ENCODE measurements at regions not wholly inside any gene's neighbourhood (a gene's known extent, or its start where the extent isn't known, plus 50 kb on each side); places are given as distances from the start of the nearest gene placed in this dataset.

DNA sequence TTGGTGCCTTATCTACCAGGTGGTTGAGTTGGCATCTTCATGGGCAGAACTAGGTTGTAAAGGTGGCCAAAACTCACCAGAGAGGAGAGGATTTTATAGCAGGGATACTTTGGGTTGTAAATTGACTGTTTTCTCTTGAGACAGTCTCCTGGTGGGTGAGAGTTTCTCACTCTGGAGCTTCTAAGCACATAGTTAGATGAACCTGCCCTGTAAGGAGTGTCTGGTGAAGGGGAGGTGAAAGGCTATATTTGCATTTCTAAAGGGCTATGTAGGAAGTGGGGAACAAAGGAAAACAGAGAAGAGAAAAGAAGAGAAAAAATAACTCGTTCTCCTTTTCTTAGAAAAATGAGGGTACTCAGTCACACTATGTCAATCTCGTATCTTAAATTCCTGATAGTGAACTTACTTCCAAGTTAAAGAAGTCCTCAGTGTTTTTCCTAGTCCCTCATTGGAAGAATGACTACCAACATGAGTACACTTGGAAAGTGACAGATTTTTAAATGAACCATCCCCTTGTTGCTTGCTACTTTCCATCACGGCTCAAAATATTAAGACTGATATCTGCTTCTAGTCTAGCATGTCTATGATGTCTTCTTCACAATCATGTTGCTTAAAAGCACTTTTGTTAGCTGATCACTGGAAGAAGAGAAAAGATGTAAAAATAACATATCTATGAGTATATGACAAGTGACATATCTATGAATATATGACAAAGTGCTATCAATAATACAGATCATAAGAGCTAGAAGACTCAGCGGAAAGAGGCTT lies 113.8 kb upstream of the P2RY1 start:
- Mint-ChIP-seq H3K4me1 (ENCODE audit: unreplicated experiment) (no peaks in the 10 kb centered on the region), H3K27ac (no peak overlapping the region)

DNA sequence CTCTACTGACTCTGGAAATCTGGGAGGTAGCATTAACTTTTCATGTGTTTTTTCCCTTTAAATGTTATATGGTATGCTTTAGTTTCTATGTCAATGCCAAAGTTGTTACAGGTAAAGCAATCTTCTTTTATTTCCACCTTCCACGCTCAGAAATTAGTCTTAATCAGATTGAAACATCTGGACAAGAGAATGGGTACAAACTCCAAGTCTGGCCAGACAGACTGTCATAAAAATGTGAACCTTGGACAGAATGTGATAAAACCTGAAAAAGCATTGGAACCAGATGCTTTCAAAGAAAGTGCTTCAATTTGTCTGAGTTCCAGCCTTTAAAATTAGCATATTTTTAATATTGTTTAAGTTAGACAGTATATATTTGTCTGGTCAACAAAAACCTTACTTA lies 110.7 kb upstream of the P2RY1 start:
- no peaks in the 10 kb centered on the region for H3K36me3 Mint-ChIP-seq
- no peaks in the 10 kb centered on the region for H3K27me3 Mint-ChIP-seq
- no peak for DNase-seq (ENCODE audit: extremely low spot score, unreplicated experiment)
- no peaks in the 10 kb centered on the region for H3K4me1 Mint-ChIP-seq (ENCODE audit: unreplicated experiment)
- TF ChIP-seq, protein P1, sequence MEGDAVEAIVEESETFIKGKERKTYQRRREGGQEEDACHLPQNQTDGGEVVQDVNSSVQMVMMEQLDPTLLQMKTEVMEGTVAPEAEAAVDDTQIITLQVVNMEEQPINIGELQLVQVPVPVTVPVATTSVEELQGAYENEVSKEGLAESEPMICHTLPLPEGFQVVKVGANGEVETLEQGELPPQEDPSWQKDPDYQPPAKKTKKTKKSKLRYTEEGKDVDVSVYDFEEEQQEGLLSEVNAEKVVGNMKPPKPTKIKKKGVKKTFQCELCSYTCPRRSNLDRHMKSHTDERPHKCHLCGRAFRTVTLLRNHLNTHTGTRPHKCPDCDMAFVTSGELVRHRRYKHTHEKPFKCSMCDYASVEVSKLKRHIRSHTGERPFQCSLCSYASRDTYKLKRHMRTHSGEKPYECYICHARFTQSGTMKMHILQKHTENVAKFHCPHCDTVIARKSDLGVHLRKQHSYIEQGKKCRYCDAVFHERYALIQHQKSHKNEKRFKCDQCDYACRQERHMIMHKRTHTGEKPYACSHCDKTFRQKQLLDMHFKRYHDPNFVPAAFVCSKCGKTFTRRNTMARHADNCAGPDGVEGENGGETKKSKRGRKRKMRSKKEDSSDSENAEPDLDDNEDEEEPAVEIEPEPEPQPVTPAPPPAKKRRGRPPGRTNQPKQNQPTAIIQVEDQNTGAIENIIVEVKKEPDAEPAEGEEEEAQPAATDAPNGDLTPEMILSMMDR (conservative IDR thresholded peaks at IDR 0.05): no peak
- H3K27ac Mint-ChIP-seq: no peak overlapping the region
- peaks cover 6% of the 10 kb centered on the region for H3K9me3 Mint-ChIP-seq
- H3K4me3 Mint-ChIP-seq: no peak overlapping the region

More for the DNA sequence above, 113.8 kb upstream of the P2RY1 start:
- Mint-ChIP-seq H3K4me3 (no peak overlapping the region), H3K27me3 (no peaks in the 10 kb centered on the region), H3K9me3 (peaks cover 6% of the 10 kb centered on the region), H3K36me3 (no peaks in the 10 kb centered on the region)
- TF ChIP-seq, protein P1 (conservative IDR thresholded peaks at IDR 0.05): no peak
- no peak for DNase-seq (ENCODE audit: extremely low spot score, unreplicated experiment)

DNA sequence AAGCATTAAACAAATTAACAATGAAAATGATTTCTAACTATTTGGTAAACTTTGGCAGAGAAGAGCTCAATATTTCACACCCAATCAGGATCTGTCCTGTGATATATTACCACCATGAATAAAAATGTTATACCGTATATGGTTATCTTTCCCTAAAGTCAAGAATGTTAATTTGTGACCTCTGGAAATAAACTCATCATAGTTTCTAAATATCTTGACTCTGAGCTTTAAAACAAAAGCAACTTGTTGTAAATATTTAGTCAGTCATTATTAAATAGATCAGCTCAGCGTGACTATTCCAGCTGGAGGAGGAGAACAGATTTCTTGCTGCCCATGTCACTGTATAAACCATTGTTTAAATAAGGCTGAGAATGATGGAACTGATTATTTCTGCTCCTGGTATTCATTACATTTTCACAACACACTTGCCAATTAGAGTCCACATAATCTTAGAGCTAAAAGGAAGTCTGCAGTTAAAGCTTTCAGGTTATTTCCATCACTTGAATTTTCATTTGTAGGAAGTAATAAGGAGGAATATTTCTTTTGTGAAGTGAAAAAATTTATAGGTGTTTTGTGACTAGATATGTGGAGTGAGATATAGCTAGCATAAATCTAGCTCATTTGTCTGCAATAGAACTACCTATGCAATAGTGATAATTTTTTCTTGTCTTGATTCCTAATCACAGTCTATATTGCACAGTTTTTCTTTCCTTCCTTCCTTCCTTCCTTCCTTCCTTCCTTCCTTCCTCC lies 106.5 kb upstream of the P2RY1 start:
- no peaks in the 10 kb centered on the region for H3K36me3 Mint-ChIP-seq

DNA sequence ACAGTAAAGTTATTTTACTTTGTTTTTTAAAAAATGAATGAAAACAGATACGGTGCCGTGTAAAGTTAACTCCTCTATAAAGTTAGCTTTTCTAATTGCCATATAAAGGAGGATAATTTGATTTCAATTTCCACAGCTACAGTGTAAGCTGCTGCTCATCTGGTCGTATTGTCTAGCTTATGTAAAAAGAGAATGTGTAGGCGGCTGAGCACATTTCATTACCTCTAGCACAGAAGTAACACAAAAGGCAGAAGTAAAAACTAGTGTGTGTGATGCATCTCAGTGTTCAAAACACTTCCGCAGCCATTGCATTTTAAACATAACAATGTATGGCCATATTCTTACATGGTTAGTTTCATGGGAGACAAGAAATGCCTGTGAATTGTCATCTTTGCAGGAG lies 105.0 kb upstream of the P2RY1 start:
- no peaks in the 10 kb centered on the region for H3K9me3 Mint-ChIP-seq
- no peaks in the 10 kb centered on the region for H3K36me3 Mint-ChIP-seq
- TF ChIP-seq, protein P1 (conservative IDR thresholded peaks at IDR 0.05): no peak

More for the DNA sequence above, 106.5 kb upstream of the P2RY1 start:
- TF ChIP-seq, protein P1 (conservative IDR thresholded peaks at IDR 0.05): no peak
- no peak for DNase-seq (ENCODE audit: extremely low spot score, unreplicated experiment)
- Mint-ChIP-seq H3K4me1 (ENCODE audit: unreplicated experiment) (no peaks in the 10 kb centered on the region), H3K27ac (no peak overlapping the region), H3K27me3 (no peaks in the 10 kb centered on the region), H3K9me3 (no peaks in the 10 kb centered on the region), H3K4me3 (no peak overlapping the region)

DNA sequence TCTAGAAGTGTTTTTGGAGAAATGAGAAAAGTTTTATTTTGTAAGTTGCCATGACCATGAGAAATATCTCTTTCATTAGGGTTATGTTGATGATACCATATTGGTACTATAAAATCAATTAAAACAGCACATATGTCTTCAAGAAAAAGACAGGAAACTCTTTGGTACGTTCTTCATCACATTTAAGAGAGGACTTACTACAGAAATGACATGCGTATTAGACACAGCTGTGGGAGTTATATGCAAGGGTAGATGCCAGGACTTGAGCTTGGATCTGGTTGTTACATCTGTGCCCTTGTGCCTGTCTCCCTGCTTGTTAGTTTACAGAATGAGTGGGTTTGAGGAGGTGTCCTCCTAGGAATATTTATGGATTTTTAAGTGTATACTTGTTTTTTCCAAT lies 103.4 kb upstream of the P2RY1 start:
- no peak for DNase-seq (ENCODE audit: extremely low spot score, unreplicated experiment)
- Mint-ChIP-seq H3K9me3 (no peaks in the 10 kb centered on the region), H3K27me3 (no peaks in the 10 kb centered on the region), H3K4me1 (ENCODE audit: unreplicated experiment) (no peaks in the 10 kb centered on the region), H3K4me3 (no peak overlapping the region), H3K27ac (no peak overlapping the region), H3K36me3 (no peaks in the 10 kb centered on the region)
- TF ChIP-seq, protein P1 (conservative IDR thresholded peaks at IDR 0.05): no peak

More for the DNA sequence above, 105.0 kb upstream of the P2RY1 start:
- H3K4me1 Mint-ChIP-seq (ENCODE audit: unreplicated experiment): no peaks in the 10 kb centered on the region
- DNase-seq (ENCODE audit: extremely low spot score, unreplicated experiment): no peak
- no peaks in the 10 kb centered on the region for H3K27me3 Mint-ChIP-seq
- no peak overlapping the region for H3K4me3 Mint-ChIP-seq
- H3K27ac Mint-ChIP-seq: no peak overlapping the region

Data from type B pancreatic cell (in vitro differentiated cells).